ENCODE measurements at regions not wholly inside any gene's neighbourhood (a gene's known extent, or its start where the extent isn't known, plus 50 kb on each side); places are given as distances from the start of the nearest gene placed in this dataset.

DNA sequence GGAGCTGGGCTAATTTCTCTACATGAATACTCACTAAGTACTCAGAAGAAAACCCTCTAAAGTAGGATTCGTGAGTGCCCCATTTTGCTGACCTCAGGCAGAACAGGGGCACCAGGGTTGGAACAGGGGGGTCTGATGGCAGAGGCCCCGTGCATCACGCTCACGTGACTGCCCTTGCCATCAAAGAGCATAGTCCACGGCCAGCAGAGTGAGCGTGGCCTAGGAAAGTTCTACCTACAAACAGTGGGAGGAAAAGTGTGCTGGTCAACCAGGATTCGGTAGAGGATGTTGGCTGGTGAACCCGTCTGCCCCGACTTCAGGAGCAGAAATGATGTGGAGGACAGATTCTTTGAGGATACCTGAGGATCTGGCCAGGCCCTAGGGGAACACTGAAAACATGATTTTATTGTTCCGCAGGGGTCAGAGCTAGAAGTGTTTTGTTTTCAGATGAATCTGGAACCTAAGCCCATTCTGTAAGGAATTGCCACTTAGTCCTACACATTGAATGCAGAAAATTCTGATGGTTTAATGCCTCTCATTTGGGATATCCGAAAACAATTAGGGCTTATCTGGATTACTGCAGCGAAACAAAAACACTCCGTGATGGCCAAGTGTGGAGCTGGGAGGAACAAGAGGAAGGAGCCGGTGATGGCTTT lies 138.8 kb upstream of the SHH start:
- ChIA-PET CTCF (no interaction called here), POLR2A (no interaction called here)
- peaks cover 0 to 14% (median 0%) of the 10 kb centered on the region in 3 donors for H3K9me3 ChIP-seq (ENCODE audit: control extremely low read depth in 1 of 3, control insufficient read depth in 2 of 3, insufficient read depth in 1 of 3, low read length in 2 of 3)
- 91% methylated on average over 11 of the region's 14 CpGs for WGBS (ENCODE audit: insufficient coverage)
- no peak overlapping the region for H3K9ac ChIP-seq (ENCODE audit: low read length)
- no peaks in the 10 kb centered on the region for H3K27me3 Mint-ChIP-seq
- no peak overlapping the region for H3K4me3 ChIP-seq (ENCODE audit: control extremely low read depth in 1 of 5, extremely low read depth in 1 of 5, insufficient read depth in 1 of 5, low read depth in 2 of 5, low read length in 4 of 5)
- no peak overlapping the region for H2AFZ ChIP-seq (ENCODE audit: insufficient read depth, low read depth, low read length, poor library complexity, severe bottlenecking)
- H3K79me2 ChIP-seq (ENCODE audit: control insufficient read depth, insufficient read depth, low read length), result no peaks in the 10 kb centered on the region
- no peaks in the 10 kb centered on the region for H3K27me3 ChIP-seq (replicated peaks in 1 of 4; ENCODE audit: control extremely low read depth in 1 of 4, control insufficient read depth in 3 of 4, insufficient read depth in 4 of 4, low read length in 3 of 4)
- intact Hi-C loops (cut with micrococcal nuclease), result no loop called here
- H3K4me1 ChIP-seq (ENCODE audit: control insufficient read depth in 2 of 2, insufficient read depth in 2 of 2, low read length in 2 of 2), result no peaks in the 10 kb centered on the region
- no peak for TF ChIP-seq EZH2 (IDR thresholded peaks at IDR 0.05; ENCODE audit: borderline replicate concordance, insufficient read depth, low read depth, low read length, poor library complexity, severe bottlenecking)
- TF ChIP-seq, protein P1, sequence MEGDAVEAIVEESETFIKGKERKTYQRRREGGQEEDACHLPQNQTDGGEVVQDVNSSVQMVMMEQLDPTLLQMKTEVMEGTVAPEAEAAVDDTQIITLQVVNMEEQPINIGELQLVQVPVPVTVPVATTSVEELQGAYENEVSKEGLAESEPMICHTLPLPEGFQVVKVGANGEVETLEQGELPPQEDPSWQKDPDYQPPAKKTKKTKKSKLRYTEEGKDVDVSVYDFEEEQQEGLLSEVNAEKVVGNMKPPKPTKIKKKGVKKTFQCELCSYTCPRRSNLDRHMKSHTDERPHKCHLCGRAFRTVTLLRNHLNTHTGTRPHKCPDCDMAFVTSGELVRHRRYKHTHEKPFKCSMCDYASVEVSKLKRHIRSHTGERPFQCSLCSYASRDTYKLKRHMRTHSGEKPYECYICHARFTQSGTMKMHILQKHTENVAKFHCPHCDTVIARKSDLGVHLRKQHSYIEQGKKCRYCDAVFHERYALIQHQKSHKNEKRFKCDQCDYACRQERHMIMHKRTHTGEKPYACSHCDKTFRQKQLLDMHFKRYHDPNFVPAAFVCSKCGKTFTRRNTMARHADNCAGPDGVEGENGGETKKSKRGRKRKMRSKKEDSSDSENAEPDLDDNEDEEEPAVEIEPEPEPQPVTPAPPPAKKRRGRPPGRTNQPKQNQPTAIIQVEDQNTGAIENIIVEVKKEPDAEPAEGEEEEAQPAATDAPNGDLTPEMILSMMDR (IDR thresholded peaks at IDR 0.05), result no peak
- no peaks in the 10 kb centered on the region for H4K20me1 ChIP-seq (ENCODE audit: control insufficient read depth, insufficient read depth, low read length, poor library complexity, severe bottlenecking)
- H3K9me3 Mint-ChIP-seq (ENCODE audit: insufficient read depth), result peaks cover 4% of the 10 kb centered on the region
- no peak overlapping the region for H3K27ac ChIP-seq (ENCODE audit: low read length in 2 of 2)
- H3K27ac Mint-ChIP-seq, result no peak overlapping the region
- no peaks in the 10 kb centered on the region for H3K4me1 Mint-ChIP-seq
- ATAC-seq (ENCODE audit: low read depth) (no peak), DNase-seq (no peak)
- no peak overlapping the region for H3K4me2 ChIP-seq (replicated peaks; ENCODE audit: low read depth, low read length, poor library complexity, severe bottlenecking)
- H3K36me3 ChIP-seq (replicated peaks in 1 of 2; ENCODE audit: control extremely low read depth in 1 of 2, control insufficient read depth in 1 of 2, extremely low read depth in 1 of 2, insufficient read depth in 2 of 2, low read length in 1 of 2), result no peaks in the 10 kb centered on the region
- no peak overlapping the region for H3K4me3 Mint-ChIP-seq

DNA sequence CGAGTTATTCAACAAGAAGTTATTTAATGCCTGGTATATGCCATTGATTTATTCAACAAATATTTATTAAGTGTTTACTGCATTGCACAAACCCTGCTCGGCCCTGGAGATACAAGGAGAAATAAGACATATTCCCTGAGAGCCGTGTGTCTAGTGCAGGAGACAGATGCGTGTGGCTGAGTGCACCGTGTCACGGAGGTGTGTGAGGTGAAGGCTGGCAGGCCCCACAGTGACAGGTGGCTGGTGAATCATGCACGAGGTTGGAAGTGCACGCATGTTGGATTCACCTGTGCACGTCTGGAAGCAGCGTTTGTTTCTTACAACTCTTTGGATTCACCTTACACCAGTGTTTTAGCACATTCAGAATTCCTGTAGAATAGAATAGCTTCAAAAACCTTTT lies 136.6 kb upstream of the SHH start:
- DNase-seq (no peak), ATAC-seq (ENCODE audit: low read depth) (no peak)
- Histone ChIP-seq H3K36me3 (replicated peaks in 1 of 2; ENCODE audit: control extremely low read depth in 1 of 2, control insufficient read depth in 1 of 2, extremely low read depth in 1 of 2, insufficient read depth in 2 of 2, low read length in 1 of 2) (no peaks in the 10 kb centered on the region), H3K9ac (ENCODE audit: low read length) (no peak overlapping the region), H3K27ac (ENCODE audit: low read length in 2 of 2) (no peak overlapping the region), H3K9me3 (ENCODE audit: control extremely low read depth in 1 of 3, control insufficient read depth in 2 of 3, insufficient read depth in 1 of 3, low read length in 2 of 3) (peaks cover 0 to 16% (median 0%) of the 10 kb centered on the region in 3 donors), H3K4me2 (replicated peaks; ENCODE audit: low read depth, low read length, poor library complexity, severe bottlenecking) (no peak overlapping the region), H2AFZ (ENCODE audit: insufficient read depth, low read depth, low read length, poor library complexity, severe bottlenecking) (no peak overlapping the region), H3K79me2 (ENCODE audit: control insufficient read depth, insufficient read depth, low read length) (no peaks in the 10 kb centered on the region), H3K4me1 (ENCODE audit: control insufficient read depth in 2 of 2, insufficient read depth in 2 of 2, low read length in 2 of 2) (no peaks in the 10 kb centered on the region), H4K20me1 (ENCODE audit: control insufficient read depth, insufficient read depth, low read length, poor library complexity, severe bottlenecking) (no peaks in the 10 kb centered on the region), H3K27me3 (replicated peaks in 1 of 4; ENCODE audit: control extremely low read depth in 1 of 4, control insufficient read depth in 3 of 4, insufficient read depth in 4 of 4, low read length in 3 of 4) (no peaks in the 10 kb centered on the region), H3K4me3 (ENCODE audit: control extremely low read depth in 1 of 5, extremely low read depth in 1 of 5, insufficient read depth in 1 of 5, low read depth in 2 of 5, low read length in 4 of 5) (no peak overlapping the region)
- H3K9me3 Mint-ChIP-seq (ENCODE audit: insufficient read depth), result peaks cover 4% of the 10 kb centered on the region
- intact Hi-C loops (cut with micrococcal nuclease), result no loop called here
- WGBS (ENCODE audit: insufficient coverage), result 97% methylated on average over 5 of the region's 10 CpGs
- CTCF ChIA-PET, result no interaction called here
- H3K27ac Mint-ChIP-seq, result no peak overlapping the region
- no peak overlapping the region for H3K4me3 Mint-ChIP-seq
- POLR2A ChIA-PET, result no interaction called here
- no peak for TF ChIP-seq EZH2 (IDR thresholded peaks at IDR 0.05; ENCODE audit: borderline replicate concordance, insufficient read depth, low read depth, low read length, poor library complexity, severe bottlenecking)
- TF ChIP-seq, protein P1 (IDR thresholded peaks at IDR 0.05), result no peak
- H3K27me3 Mint-ChIP-seq, result no peaks in the 10 kb centered on the region
- no peaks in the 10 kb centered on the region for H3K4me1 Mint-ChIP-seq

Measured in B cell (primary cell).